MM.1S (cell line): ENCODE measurements at regions not wholly inside any gene's neighbourhood (a gene's known extent, or its start where the extent isn't known, plus 50 kb on each side); places are given as distances from the start of the nearest gene placed in this dataset.

Source experiments
- DNase-seq: peaks from one replicate; pipeline ENCODE4 v3.0.0-alpha.2; 2015
- H2AFZ ChIP-seq: fragments of 300-600 bp; sonication (generic); 2 replicates; pipeline ENCODE4 v1.6.0; 2016; ENCODE audit warnings: antibody characterized with exemption, low read length
- H3F3A ChIP-seq: fragments of 300-600 bp; sonication (generic); 2 replicates; pipeline ENCODE4 v1.6.1; 2016; ENCODE audit warnings: mild to moderate bottlenecking, antibody characterized with exemption, low read length, moderate library complexity, mixed read lengths; ENCODE audit not compliant: insufficient read depth
- H3K27ac ChIP-seq: fragments of 300-600 bp; sonication (generic); 2 replicates; pipeline ENCODE4 v1.5.1; 2016; ENCODE audit warnings: mild to moderate bottlenecking, low read length
- H3K27me3 ChIP-seq: fragments of 300-600 bp; sonication (generic); replicated peaks from 2 replicates; pipeline ENCODE4 v1.6.0; 2016; ENCODE audit warnings: low read length; ENCODE audit not compliant: insufficient read depth
- H3K36me3 ChIP-seq: fragments of 300-600 bp; sonication (generic); replicated peaks from 2 replicates; pipeline ENCODE4 v1.6.1; 2016; ENCODE audit warnings: mild to moderate bottlenecking, low read length, mixed read lengths; ENCODE audit not compliant: insufficient read depth
- H3K4me1 ChIP-seq: fragments of 300-600 bp; sonication (generic); 2 replicates; pipeline ENCODE4 v1.6.1; 2016; ENCODE audit warnings: low read length, mixed read lengths
- H3K4me2 ChIP-seq: fragments of 300-600 bp; sonication (generic); 2 replicates; pipeline ENCODE4 v1.6.0; 2016; ENCODE audit warnings: low read depth, low read length
- H3K4me3 ChIP-seq: fragments of 300-600 bp; sonication (generic); 2 replicates; pipeline ENCODE4 v1.5.1; 2016; ENCODE audit warnings: low read length, mixed read lengths
- H3K79me2 ChIP-seq: fragments of 300-600 bp; sonication (generic); 2 replicates; pipeline ENCODE4 v1.6.1; 2016; ENCODE audit warnings: mixed run types, low read length, mixed read lengths
- H3K9ac ChIP-seq: fragments of 300-600 bp; sonication (generic); 2 replicates; pipeline ENCODE4 v1.6.1; 2016; ENCODE audit warnings: low read length, mixed read lengths
- H3K9me2 ChIP-seq: fragments of 300-600 bp; sonication (generic); replicated peaks from 2 replicates; pipeline ENCODE4 v1.6.1; 2016; ENCODE audit warnings: mild to moderate bottlenecking, low read length, mixed read lengths; ENCODE audit not compliant: insufficient read depth
- H3K9me3 ChIP-seq: fragments of 300-600 bp; sonication (generic); replicated peaks from 2 replicates; pipeline ENCODE4 v1.6.1; 2016; ENCODE audit warnings: mild to moderate bottlenecking, low read length, mixed read lengths; ENCODE audit not compliant: insufficient read depth
- H4K20me1 ChIP-seq: fragments of 300-600 bp; sonication (generic); 2 replicates; pipeline ENCODE4 v1.6.1; 2016; ENCODE audit warnings: mild to moderate bottlenecking, low read length, moderate library complexity, mixed read lengths; ENCODE audit not compliant: insufficient read depth
- EZH2 ChIP-seq: fragments of 300-600 bp; sonication (generic); optimal IDR thresholded peaks from 2 replicates; pipeline ENCODE3; 2017; ENCODE audit warnings: low read depth, mild to moderate bottlenecking, antibody characterized with exemption, low read length, mixed read lengths
- EZH2phosphoT487 ChIP-seq: fragments of 300-600 bp; sonication (generic); IDR thresholded peaks from 2 replicates; pipeline ENCODE4 v1.6.1; 2018; ENCODE audit warnings: antibody characterized with exemption, low read length
- TF ChIP-seq, protein P1 (sequence below): fragments of 300-600 bp; sonication (generic); IDR thresholded peaks from 2 replicates; pipeline ENCODE4 v1.5.1; 2016; ENCODE audit warnings: antibody characterized with exemption, low read length, mixed read lengths

DNA sequence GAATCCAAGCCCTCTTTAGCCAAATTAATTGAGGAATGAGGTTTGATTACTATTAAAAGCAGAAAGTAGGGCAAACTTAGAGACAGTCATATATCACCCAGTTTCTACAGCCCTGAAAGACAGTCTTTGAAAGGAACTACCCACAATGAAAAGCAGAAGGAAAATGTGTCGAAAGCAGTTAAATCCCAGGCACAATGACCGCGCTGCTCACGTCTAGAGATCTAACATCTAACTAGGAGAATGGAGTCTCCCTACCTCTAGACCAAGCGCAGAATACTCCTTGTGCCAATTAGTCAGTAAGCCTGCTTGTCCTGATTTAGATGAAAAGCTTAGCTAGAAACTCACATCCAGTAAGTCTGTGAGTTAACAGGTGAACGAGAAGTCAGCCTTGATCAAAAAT, 350.0 kb downstream of the FGFR2 start:
- Histone ChIP-seq H3K9me3 (no peaks in the 10 kb centered on the region), H2AFZ (no peak overlapping the region), H3K4me2 (no peak overlapping the region)

DNA sequence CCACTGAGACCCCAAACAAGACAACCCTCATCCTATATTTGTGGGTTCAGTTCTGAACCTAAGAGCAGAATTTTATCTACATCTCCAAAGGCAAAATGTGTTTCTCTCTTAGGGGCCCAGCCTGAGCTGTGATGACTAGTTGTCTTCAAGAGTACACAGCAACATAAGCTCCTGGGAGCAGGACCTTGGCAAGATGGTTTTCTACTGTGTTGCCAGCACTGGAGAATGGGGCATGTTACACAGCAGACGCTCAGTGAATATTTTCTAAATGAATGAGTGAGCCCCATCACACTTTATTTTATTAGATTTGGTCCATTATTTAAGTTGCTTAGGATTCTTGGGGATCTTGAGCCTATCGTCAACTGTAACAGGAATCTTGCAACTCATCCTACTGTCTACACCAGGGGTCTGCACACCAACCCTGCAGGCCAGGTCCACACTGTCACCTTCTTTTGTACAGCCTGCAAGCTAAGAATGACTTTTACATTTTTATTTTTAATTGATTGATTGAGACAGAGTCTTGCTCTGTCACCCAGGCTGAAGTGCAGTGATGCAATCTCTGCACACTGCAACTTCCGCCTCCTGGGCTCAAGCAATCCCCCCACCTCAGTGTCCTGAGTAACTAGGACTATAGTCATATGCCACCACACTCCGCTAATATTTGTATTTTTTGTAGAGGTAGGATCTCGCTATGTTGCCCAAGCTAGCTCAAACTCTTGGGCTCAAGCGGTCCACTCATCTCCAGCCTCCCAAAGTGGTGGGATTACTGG, 347.1 kb downstream of the FGFR2 start:
- no peak for DNase-seq
- no peak overlapping the region for H3K27ac ChIP-seq
- H3F3A ChIP-seq = no peaks in the 10 kb centered on the region
- no peak overlapping the region for H3K4me2 ChIP-seq
- H3K79me2 ChIP-seq = no peaks in the 10 kb centered on the region
- TF ChIP-seq EZH2 (no peak), EZH2phosphoT487 (no peak)
- TF ChIP-seq, protein P1, sequence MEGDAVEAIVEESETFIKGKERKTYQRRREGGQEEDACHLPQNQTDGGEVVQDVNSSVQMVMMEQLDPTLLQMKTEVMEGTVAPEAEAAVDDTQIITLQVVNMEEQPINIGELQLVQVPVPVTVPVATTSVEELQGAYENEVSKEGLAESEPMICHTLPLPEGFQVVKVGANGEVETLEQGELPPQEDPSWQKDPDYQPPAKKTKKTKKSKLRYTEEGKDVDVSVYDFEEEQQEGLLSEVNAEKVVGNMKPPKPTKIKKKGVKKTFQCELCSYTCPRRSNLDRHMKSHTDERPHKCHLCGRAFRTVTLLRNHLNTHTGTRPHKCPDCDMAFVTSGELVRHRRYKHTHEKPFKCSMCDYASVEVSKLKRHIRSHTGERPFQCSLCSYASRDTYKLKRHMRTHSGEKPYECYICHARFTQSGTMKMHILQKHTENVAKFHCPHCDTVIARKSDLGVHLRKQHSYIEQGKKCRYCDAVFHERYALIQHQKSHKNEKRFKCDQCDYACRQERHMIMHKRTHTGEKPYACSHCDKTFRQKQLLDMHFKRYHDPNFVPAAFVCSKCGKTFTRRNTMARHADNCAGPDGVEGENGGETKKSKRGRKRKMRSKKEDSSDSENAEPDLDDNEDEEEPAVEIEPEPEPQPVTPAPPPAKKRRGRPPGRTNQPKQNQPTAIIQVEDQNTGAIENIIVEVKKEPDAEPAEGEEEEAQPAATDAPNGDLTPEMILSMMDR = no peak
- no peaks in the 10 kb centered on the region for H3K36me3 ChIP-seq
- no peaks in the 10 kb centered on the region for H3K9me2 ChIP-seq
- no peaks in the 10 kb centered on the region for H4K20me1 ChIP-seq
- H3K9me3 ChIP-seq = no peaks in the 10 kb centered on the region
- no peak overlapping the region for H3K4me3 ChIP-seq
- H3K9ac ChIP-seq = no peak overlapping the region
- H2AFZ ChIP-seq = no peak overlapping the region
- no peaks in the 10 kb centered on the region for H3K4me1 ChIP-seq
- no peaks in the 10 kb centered on the region for H3K27me3 ChIP-seq

More for the DNA sequence above, 350.0 kb downstream of the FGFR2 start:
- H3F3A ChIP-seq = no peaks in the 10 kb centered on the region
- H3K79me2 ChIP-seq = no peaks in the 10 kb centered on the region
- H3K27ac ChIP-seq = no peak overlapping the region
- H4K20me1 ChIP-seq = no peaks in the 10 kb centered on the region
- no peak overlapping the region for H3K4me3 ChIP-seq
- H3K4me1 ChIP-seq = no peaks in the 10 kb centered on the region
- TF ChIP-seq EZH2phosphoT487 = no peak
- TF ChIP-seq EZH2 = no peak
- TF ChIP-seq, protein P1 = no peak
- no peak for DNase-seq
- no peaks in the 10 kb centered on the region for H3K9me2 ChIP-seq
- H3K27me3 ChIP-seq = no peaks in the 10 kb centered on the region
- no peaks in the 10 kb centered on the region for H3K36me3 ChIP-seq
- no peak overlapping the region for H3K9ac ChIP-seq

DNA sequence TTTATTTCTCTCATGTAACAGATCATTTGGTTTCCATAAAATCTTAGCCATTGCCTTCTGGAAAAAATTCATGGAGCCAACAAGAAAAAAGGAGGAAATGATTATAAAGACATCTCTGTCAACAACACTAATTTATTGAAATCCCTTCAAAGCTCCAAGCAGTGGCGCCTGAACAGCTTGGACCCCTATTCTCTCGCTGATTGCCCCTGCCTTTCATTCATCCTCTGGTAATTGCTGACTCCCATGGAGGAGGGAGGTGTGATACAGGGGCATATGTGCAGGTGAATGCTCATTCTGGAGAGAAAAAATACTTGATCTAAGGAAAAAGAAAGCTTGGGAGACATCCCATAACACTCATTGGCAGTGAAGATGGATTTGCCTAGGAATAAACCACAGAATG, 345.5 kb downstream of the FGFR2 start:
- H3F3A ChIP-seq = no peaks in the 10 kb centered on the region
- no peaks in the 10 kb centered on the region for H3K79me2 ChIP-seq
- no peak overlapping the region for H3K4me3 ChIP-seq
- H3K27me3 ChIP-seq = no peaks in the 10 kb centered on the region
- H3K9me3 ChIP-seq = no peaks in the 10 kb centered on the region
- no peak overlapping the region for H3K4me2 ChIP-seq
- TF ChIP-seq EZH2phosphoT487 (no peak), EZH2 (no peak)
- TF ChIP-seq, protein P1 = no peak
- H3K9me2 ChIP-seq = no peaks in the 10 kb centered on the region
- no peak overlapping the region for H2AFZ ChIP-seq
- no peaks in the 10 kb centered on the region for H4K20me1 ChIP-seq
- H3K36me3 ChIP-seq = no peaks in the 10 kb centered on the region
- no peak overlapping the region for H3K9ac ChIP-seq
- H3K4me1 ChIP-seq = no peaks in the 10 kb centered on the region
- no peak for DNase-seq
- H3K27ac ChIP-seq = no peak overlapping the region
